Esophagus squamous epithelium (tissue), 4 donors: ENCODE measurements at regions not wholly inside any gene's neighbourhood (a gene's known extent, or its start where the extent isn't known, plus 50 kb on each side); places are given as distances from the start of the nearest gene placed in this dataset.

Source experiments
- POLR2A ChIP-seq, 4 donors: fragments of 450-650 bp; IDR thresholded peaks; one replicate each; pipeline ENCODE4 v1.6.1; 2017; ENCODE audit warnings: antibody characterized with exemption in 4 of 4, mild to moderate bottlenecking in 4 of 4, moderate library complexity in 3 of 4
- TF ChIP-seq, protein P1 (sequence below), 6 experiments: fragments of 450-650 bp in 4 of 6; fragments of 200-600 bp in 2 of 6; sonication (generic) in 2 of 6; IDR thresholded peaks; one replicate each; pipeline ENCODE4 v1.5.1; 2016 to 2019; ENCODE audit warnings: antibody characterized with exemption in 6 of 6, mild to moderate bottlenecking in 4 of 6, moderate library complexity in 4 of 6

DNA sequence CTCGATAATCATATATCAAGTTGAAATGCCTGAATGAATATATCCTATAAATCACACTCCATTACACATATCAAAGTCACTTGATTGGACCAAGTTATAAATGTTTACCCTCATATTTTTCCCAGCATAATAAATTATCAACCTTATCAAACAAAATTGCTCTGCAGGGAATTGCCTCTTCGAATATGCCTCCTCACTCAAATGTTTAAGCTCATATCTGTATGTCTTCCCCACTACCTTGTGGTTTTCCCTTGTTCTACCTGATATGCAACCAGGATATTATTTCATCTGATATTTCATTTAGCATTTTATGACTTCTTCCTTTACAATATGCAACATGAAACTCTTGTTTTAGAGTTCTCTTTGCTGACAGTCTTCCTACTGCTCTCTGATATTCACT is 226.4 kb downstream of the RASSF9 start:
- TF ChIP-seq, protein P1, sequence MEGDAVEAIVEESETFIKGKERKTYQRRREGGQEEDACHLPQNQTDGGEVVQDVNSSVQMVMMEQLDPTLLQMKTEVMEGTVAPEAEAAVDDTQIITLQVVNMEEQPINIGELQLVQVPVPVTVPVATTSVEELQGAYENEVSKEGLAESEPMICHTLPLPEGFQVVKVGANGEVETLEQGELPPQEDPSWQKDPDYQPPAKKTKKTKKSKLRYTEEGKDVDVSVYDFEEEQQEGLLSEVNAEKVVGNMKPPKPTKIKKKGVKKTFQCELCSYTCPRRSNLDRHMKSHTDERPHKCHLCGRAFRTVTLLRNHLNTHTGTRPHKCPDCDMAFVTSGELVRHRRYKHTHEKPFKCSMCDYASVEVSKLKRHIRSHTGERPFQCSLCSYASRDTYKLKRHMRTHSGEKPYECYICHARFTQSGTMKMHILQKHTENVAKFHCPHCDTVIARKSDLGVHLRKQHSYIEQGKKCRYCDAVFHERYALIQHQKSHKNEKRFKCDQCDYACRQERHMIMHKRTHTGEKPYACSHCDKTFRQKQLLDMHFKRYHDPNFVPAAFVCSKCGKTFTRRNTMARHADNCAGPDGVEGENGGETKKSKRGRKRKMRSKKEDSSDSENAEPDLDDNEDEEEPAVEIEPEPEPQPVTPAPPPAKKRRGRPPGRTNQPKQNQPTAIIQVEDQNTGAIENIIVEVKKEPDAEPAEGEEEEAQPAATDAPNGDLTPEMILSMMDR (IDR thresholded peaks at IDR 0.05), result no peak
- TF ChIP-seq POLR2A (IDR thresholded peaks at IDR 0.05), result no peak
